Calu3 (cell line): ENCODE measurements at regions not wholly inside any gene's neighbourhood (a gene's known extent, or its start where the extent isn't known, plus 50 kb on each side); places are given as distances from the start of the nearest gene placed in this dataset.

Source experiments
- BruUV-seq: library from RNA; stranded (reverse); fragments of 400-500 nt; replicated peaks from 2 replicates; lab custom pipeline; 2021; lab: Mats Ljungman, UMichigan
- CTCF ChIA-PET: fragments of 300-600 bp; sonication (Branson Sonifier 250); formaldehyde crosslinking; loops from one replicate; lab custom pipeline; 2022; ENCODE audit warnings: antibody characterized with exemption; lab: Charles Lee
- DNase-seq: peaks from one replicate; pipeline ENCODE4 v3.0.0; 2022
- H3K27ac Mint-ChIP-seq: one replicate; pipeline ENCODE4 v1.8.0; 2022; ENCODE audit warnings: mixed read lengths; ENCODE audit not compliant: unreplicated experiment
- H3K27me3 Mint-ChIP-seq: one replicate; pipeline ENCODE4 v1.8.0; 2022; ENCODE audit warnings: mixed read lengths; ENCODE audit not compliant: unreplicated experiment
- H3K36me3 Mint-ChIP-seq: one replicate; pipeline ENCODE4 v1.8.0; 2022; ENCODE audit warnings: mild to moderate bottlenecking, moderate library complexity, mixed read lengths; ENCODE audit not compliant: insufficient read depth, unreplicated experiment
- H3K4me1 Mint-ChIP-seq: one replicate; pipeline ENCODE4 v1.8.0; 2022; ENCODE audit warnings: mild to moderate bottlenecking, low read depth, mixed read lengths; ENCODE audit not compliant: unreplicated experiment
- H3K4me3 Mint-ChIP-seq: one replicate; pipeline ENCODE4 v1.8.0; 2022; ENCODE audit warnings: mild to moderate bottlenecking, low read depth, moderate library complexity, mixed read lengths; ENCODE audit not compliant: unreplicated experiment
- H3K9me3 Mint-ChIP-seq: one replicate; pipeline ENCODE4 v1.8.0; 2022; ENCODE audit warnings: low read depth, mixed read lengths; ENCODE audit not compliant: unreplicated experiment
- intact Hi-C: fragments of 100-400 bp; cut with micrococcal nuclease; formaldehyde crosslinking; loops from one replicate; pipeline ENCODE4 v1.10.0; 2022; ENCODE audit not compliant: unreplicated experiment
- TF ChIP-seq, protein P1 (sequence below): fragments of 200-600 bp; IDR thresholded peaks from one replicate; pipeline ENCODE4 v1.8.0; 2022; ENCODE audit warnings: antibody characterized with exemption; ENCODE audit not compliant: unreplicated experiment

DNA sequence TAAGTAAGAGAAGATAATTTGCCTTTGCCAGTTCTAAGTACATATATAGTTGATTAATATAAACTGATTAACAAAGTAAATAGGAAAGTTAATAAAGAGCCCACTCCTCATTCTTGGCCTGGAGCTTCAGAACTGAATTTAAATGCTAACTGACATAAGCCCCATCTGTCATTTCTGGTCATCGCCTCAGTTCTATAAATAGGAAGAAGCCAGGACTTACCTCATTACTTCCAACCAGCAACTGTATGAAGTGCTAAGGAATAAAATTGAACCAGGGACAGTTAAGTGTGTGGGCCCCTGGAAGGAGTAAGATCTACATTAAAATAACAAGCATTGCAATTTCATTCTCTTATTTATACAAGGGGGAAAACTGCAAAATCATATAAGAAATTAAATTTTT lies 52.0 kb upstream of the PDLIM5 start:
- H3K9me3 Mint-ChIP-seq = no peaks in the 10 kb centered on the region
- no peaks in the 10 kb centered on the region for H3K4me1 Mint-ChIP-seq
- no TSS peak for BruUV-seq
- DNase-seq = no peak
- CTCF ChIA-PET = no interaction called here
- H3K27me3 Mint-ChIP-seq = no peaks in the 10 kb centered on the region
- no peak overlapping the region for H3K27ac Mint-ChIP-seq
- TF ChIP-seq, protein P1, sequence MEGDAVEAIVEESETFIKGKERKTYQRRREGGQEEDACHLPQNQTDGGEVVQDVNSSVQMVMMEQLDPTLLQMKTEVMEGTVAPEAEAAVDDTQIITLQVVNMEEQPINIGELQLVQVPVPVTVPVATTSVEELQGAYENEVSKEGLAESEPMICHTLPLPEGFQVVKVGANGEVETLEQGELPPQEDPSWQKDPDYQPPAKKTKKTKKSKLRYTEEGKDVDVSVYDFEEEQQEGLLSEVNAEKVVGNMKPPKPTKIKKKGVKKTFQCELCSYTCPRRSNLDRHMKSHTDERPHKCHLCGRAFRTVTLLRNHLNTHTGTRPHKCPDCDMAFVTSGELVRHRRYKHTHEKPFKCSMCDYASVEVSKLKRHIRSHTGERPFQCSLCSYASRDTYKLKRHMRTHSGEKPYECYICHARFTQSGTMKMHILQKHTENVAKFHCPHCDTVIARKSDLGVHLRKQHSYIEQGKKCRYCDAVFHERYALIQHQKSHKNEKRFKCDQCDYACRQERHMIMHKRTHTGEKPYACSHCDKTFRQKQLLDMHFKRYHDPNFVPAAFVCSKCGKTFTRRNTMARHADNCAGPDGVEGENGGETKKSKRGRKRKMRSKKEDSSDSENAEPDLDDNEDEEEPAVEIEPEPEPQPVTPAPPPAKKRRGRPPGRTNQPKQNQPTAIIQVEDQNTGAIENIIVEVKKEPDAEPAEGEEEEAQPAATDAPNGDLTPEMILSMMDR = no peak
- H3K4me3 Mint-ChIP-seq = no peak overlapping the region
- H3K36me3 Mint-ChIP-seq = no peaks in the 10 kb centered on the region
- intact Hi-C loops = loop anchor here (10.0 kb wide), 1 partner anchor 335 kb away; no protein-coding TSS in a partner anchor

DNA sequence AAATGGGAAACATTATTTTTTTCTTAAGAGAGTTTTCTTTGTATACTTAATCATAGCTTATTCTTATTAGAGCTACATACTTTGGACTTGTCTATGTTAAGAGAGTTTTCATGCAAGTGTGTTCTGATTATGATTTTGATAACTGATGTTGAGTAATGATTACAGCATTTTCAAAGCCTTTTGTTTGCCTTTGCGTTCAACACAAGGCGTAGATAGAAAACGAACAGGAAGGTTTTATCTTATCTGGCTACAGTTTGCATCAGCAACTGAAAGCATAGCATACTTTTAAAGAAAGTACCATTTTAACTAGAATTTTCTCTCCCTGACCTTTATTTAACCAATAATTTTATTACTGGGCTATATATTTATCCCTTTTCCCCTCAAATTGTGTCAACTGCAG lies 51.6 kb upstream of the PDLIM5 start:
- TF ChIP-seq, protein P1 = no peak
- CTCF ChIA-PET = no interaction called here
- DNase-seq = no peak
- H3K9me3 Mint-ChIP-seq = no peaks in the 10 kb centered on the region
- no peak overlapping the region for H3K4me3 Mint-ChIP-seq
- intact Hi-C loops = loop anchor here (10.0 kb wide), 1 partner anchor 335 kb away; no protein-coding TSS in a partner anchor
- BruUV-seq = no TSS peak
- H3K27me3 Mint-ChIP-seq = no peaks in the 10 kb centered on the region
- H3K36me3 Mint-ChIP-seq = no peaks in the 10 kb centered on the region
- no peaks in the 10 kb centered on the region for H3K4me1 Mint-ChIP-seq
- H3K27ac Mint-ChIP-seq = no peak overlapping the region
